Stimulated activated CD4-positive, alpha-beta T cell treated with anti-CD3 and anti-CD28 coated beads, Interleukin-4, amount 100 ng/mL, for 4 hours (primary cell): ENCODE measurements at regions not wholly inside any gene's neighbourhood (a gene's known extent, or its start where the extent isn't known, plus 50 kb on each side); places are given as distances from the start of the nearest gene placed in this dataset.
"Not testable (repeated sequence)": the region's sequence is repeated elsewhere in the genome, so short reads cannot be mapped to it uniquely, and the experiment has no call there.

Source experiments
- DNase-seq, 2 experiments: peaks; one replicate each; pipeline ENCODE4 v3.0.0-alpha.2; 2020

DNA sequence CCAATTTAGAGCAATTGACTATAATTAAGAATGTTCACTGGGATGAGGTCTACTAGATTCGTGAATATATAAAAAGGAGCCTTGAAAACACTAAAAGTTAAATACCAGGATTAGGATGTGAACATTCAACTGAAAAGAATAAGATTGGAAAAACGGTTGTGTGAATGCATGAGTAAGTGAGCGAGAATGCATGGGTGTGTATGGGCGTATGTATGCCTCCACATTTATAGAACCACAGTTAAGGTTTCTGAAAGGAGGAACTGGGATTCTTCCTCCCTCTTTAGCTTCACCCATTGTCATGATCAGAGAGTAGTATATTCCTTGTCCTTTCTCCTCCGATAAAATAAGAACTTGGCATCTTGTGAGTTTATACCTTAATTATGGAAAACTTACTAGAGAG, 151.1 kb upstream of the UBE2E3 start:
- DNase-seq = no peak

DNA sequence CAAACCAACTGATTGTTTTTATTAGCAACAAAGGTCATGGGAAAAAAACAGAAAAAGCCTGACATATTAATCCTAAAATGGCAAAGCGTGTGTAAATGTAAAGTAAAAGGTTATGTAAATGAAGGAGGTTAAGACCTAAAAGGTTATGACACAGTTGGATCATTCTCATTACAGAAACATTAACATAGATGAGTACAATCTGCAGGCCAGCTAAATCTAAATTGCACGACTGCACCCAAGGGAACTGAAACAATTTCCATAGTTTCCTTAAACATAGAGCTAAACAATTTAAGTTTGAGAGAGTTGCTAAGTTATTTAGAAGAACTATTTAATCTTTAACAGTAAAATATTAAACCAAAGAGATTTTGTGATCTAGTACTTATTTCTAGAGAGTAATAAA, 151.6 kb upstream of the UBE2E3 start:
- DNase-seq = no peak

DNA sequence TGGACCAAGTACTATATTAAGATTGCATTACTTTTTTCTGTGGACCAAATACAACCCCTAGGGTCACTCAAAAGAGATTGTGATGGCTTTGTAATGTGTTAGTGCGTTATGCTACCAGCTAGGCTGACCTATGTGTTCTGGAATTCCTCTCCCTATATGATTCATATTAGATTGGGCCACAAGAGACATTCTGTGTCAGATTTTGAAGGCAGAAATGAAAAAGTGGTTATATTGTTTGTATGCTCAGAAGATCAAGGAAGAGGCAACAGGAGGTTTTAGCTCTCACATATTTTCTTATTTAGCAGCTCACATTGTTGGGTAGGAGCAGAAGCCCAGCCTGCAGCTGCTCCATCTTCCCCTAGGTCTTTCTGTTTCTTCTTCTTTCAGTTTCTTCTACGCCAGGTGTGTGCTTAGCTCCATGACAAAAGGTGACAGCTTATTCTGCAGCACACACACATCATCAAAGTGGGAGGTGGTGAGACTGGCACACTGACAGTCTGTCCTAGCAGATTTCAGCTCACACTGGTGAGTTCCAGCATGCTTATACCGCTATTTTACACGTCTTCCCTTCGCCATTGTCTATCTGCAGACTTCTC, 156.8 kb upstream of the UBE2E3 start:
- DNase-seq = no peak

DNA sequence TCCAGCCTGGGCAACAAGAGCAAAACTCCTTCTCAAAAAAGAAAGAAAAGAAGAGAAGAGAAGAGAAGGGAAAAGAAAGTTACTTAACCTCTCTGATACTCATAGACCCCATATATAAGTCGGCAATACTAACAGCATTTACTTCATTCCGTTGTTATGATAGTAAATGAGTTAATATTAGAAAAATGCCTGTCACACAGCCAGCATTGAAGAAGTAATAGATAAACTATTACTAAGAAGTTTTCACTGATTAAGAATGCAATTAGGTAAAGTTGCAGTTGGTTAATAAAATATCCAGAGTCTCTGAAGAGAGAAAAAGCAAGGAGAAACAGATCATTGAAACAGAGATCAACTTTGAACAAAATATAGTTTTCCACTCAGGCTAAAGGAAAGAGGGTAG, 161.3 kb upstream of the UBE2E3 start:
- DNase-seq = no peak

DNA sequence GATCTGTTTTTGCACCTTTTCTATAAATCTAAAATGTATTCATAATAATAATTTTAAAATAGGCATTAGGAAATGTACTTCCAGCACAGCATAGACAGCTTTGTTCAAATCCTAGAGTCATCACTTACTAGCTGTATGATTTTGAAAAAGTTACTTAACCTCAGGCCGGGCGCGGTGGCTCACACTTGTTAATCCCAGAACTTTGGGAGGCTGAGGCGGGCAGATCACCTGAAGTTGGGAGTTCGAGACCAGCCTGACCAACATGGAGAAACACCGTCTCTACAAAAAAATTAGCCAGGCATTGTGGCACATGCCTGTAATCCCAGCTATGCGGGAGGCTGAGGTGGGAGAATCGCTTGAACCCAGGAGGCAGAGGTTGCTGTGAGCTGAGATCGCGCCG, 161.7 kb upstream of the UBE2E3 start:
- DNase-seq = not testable (repeated sequence)

DNA sequence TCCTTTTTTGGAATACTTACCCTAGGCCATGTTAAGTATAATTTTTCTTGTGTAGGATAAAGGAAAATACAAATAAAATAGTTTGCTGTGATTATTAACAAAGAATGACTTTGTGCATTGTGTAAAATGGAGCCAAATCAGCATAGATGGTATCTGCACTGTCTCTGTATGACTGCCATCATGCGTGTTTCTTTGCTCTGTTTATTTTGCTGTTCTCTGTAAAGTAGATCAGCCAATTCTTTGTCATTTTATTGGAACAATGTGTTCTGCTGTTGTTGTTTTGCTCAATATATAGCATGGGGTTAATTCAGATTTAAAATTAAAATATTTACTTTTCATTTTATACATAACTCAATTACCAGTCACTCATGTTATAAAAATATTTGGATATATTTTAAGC, 181.3 kb upstream of the UBE2E3 start:
- no peak for DNase-seq

DNA sequence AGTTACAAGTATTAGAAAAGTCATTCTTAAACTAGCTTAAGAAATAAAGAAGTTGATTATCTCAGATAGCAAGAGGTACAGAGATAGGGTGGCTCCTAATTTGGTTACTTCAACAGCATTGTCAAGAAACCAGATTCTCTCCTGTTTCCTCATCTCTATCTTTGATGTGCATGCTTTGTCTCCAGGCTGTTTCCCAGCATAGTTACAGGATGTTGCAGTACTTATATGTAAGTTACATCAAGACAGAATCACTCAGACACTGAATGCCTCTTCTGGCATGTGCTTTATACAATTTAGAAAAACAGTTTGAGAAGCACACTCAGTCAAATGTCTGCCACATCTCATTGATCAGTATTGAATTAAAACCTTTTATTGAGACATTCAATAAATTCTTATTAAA, 189.5 kb upstream of the UBE2E3 start:
- no peak for DNase-seq

DNA sequence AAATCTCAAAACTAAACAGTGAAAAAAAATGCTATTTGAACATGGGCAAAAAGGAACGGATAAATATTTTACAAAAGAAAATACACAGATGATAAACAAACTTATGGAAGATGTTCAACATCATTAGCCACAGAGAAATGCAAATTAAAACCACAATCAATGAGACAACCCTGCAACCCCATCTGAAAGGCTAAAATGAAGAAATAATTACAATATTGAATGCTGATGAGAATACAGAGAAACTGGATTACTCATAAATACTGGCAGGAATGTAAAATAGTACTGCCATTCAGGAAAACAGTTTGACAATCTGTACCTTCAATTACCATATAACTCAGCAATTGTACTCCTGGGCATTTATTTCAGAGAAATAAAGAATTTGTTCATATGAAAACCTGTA, 193.1 kb upstream of the UBE2E3 start:
- DNase-seq = no peak

DNA sequence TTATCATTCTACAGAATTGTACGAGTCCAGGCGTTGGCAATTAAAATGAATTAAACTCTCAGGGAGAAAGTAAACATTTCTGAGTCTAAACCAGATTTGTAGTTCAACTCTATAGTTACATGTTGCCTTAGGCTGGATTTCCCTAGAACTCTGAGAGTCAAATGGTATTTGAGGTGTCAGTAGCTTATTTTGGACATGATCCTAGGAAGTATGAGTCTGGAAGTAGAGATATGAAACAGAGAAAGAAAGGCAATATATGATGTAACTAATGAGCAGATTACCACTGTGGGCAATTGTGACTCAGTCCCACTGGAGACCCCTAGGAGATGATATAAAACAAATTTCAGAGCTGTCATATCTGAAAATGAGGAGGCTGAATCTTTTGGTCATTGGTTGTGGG, 199.1 kb upstream of the UBE2E3 start:
- no peak for DNase-seq

DNA sequence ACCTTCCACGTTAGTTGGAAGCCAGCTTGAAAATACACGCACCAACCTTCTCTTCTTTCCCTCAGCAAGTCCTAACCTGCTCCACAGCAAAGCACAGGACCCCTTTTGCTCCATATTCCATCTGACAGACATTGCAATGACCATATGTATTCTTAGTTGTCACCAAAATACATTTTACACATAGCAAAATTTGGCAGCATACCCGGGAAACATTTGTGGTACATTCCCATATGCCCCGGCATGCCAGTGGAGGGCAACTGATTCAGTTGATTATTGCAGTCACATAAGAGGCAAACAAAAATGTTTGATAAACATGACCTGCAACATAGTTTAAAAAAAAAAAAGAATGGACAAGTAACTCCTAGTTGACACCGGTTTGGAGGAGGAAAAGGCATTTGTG, 202.1 kb upstream of the UBE2E3 start:
- DNase-seq = no peak

DNA sequence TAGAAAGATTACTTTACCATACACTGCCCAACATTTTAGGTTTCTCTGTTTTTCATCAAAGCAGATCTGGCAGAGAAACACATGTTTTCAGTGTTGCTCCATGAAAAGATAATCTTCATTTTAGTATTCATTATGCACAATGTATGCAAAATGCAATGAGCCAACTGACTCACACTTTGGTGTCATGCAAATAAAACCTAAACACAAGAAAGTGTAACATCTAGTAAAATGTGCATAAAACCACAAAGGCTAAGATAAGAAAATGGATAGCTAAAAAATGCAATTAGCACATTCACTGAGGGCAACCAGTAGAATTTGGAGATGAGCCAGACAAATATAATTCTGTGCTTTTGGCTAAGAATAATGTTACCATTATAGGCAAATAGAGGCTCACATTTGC, 203.5 kb upstream of the UBE2E3 start:
- DNase-seq = no peak

DNA sequence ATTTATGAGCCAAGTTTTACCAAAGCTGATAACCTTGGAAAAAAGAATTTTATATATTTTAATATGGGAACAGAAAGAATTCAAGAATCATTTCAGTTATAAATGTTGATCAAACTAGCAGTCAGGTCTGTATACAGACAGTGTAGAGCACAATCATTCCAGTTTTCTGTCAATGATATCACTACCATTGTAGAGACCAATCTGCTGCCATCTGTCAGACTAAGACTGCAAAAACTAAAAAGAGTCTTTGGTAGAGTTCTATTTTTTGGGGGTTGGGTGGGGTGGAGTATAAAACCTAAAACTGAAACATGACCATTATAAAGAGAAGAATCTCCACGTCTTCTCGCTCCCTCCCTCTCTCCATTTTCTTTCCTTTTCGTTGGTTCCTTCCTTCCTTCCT, 204.7 kb upstream of the UBE2E3 start:
- DNase-seq = no peak

DNA sequence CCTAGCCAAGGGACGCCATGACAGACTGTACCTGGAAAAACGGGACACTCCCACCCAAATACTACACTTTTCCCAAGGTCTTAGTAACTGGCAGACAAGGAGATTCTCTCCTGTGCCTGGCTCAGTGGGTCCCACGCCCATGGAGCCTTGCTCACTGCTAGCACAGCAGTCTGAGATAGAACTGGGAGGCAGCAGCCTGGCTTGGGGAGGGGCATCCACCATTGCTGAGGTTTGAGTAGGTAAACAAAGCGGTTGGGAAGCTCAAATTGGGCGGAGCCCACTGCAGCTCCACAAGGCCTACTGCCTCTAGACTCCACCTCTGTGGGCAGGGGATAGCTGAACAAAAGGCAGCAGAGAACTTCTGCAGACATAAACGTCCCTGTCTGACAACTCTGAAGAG, 215.1 kb upstream of the UBE2E3 start:
- DNase-seq = not testable (repeated sequence)

DNA sequence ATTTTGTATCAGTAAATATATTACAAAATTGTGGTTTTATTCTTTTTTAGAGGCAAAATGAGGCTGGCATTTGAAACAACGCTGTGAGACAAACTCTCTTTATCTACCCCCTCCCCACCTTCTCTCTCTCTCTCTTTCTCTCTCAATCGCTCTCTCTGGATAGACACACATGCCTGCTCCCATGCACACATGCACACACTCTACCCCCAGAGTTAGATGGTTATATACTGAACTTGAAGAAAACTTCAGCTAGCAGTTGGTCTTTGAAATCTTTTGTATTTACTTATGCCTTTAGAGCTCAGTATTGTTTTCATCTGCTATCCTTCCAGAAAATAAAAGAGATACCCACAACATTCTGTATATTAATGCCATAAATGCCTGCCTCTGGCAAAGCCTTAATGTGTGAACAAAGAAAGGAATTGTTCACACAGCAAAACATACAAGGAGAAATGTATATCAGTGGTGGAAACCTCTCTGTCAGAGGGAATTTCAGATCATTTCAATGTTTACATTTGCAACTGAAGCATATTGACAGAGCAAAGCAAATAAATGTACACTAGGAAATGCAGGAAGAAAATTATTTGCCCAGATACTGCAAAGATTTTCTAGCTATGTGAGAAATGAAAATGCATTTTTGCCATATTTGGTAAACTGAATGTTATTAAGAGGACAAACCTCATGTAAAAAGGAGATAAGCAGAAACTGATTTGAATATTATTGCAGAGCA, 217.0 kb upstream of the UBE2E3 start:
- DNase-seq = no peak

DNA sequence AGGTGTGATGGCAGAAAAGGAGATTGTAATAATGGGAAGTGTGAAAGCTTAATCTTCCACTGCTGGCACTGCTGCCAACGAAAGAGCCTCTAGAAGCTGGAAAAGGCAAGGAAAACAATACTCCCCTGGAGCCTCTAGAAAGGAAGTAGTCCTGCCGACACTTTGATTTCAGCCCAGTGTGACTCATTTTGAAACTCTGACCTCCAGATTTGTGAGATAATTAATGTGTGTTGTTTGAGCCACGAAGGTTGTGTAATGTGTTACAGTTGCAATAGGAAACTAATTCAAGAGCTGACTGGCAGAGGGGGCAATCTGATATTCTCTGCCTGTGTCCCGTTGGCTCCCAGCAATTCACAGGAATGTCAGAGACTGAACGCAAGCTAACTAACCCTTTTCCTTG, 219.2 kb upstream of the UBE2E3 start:
- no peak for DNase-seq

DNA sequence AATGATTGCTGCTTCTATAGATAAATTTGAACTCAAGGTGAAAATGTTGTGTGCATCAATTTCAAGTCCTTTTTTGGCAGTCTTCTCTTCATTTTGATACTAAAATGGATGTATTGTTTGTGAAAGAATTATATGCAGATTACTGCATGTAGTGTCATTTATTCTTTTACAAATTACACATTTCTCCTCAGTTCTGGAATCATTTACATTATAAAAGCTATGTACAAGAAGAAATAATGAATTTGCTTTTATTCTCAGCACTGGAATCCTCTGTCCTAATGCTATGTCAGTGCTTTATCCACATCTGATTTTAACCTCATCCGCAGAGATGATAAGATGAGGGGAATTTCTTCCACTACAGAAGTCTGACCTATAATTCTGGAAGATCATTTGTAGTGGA, 220.8 kb upstream of the UBE2E3 start:
- DNase-seq = no peak

DNA sequence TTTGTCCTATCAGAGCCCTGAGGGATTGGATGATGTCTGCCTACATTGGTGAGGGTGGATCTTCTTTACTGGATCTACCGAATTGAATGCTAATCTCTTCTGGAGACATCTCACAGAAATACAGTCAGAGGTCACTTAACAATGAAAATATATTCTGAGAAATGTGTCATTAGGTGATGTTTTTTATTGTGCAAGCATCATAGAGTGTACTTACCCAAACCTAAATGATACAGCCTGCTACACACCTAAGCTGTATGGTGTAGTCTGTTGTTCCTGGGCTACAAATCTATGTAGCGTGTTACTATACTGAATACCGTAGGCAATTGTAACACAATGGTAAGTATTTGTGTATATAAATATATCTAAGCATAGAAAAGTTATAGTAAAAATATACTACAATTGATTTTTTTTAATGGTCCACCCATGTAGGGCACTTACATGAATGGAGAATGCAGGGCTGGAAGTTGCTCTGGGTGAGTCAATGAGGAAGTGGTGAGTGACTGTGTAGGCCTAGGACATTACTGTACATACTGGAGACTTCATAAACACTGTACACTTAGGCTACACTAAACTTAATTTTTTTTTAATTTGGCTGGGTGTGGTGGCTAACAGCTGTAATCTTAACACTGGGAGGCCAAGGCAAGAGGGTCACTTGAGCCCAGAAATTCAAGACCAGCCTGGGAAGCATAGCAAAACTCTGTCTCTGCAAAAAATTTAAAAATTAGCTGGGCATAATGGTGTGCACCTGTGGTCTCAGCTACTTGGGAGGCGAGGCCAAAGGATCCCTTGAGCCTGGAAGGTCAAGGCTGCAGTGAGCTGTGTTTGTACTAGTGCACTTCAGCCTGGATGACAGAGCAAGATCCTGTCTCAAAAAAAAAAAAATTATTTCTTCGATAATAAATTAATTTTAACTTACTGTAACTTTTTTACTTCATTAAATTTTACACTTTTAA, 226.3 kb upstream of the UBE2E3 start:
- DNase-seq = no peak

DNA sequence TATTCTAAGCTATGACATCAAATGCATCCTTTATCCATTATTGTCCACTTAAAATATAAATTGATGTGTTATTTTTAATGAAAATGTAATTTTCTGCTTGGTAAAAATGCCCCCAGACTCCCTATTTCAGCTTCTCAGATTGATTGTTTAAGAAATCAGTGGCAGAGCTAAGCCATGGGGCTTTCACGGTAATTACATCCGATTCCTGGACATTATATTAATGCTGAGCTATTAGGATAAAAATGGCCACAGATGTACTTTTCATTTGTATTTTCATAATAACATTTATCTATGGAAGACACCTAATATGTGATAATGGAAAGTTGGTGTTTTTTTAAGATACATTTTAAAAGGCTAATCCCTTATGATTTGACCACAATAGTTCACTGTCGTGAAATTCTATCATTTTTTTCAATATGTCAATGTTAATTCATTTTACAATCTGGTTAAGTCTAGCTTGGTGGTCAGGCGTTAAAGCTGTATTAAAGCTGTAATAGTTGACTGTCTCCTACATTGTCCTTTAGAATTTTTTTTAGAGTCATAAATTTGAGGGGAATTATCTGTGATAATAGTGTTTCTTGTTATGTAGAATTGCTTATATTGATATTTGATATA, 229.0 kb upstream of the UBE2E3 start:
- no peak for DNase-seq

DNA sequence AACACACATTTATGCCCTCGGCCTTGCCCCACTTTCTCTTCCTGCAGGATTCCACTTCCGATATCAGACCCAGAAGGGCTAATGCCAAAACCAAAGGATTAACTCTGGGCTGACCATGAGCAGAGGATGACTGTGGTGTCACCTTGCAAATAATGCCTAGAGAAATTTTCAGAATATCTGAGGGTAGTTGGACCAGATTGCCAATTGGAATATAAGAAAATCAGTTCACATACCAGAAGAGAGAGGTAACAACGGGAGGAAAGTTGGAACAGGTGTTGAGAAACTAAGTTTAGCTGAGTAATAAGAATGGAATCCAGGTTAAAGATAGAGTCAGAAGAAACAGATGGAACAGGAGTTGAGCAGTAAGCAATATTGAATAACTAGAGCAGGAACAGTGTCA, 232.7 kb upstream of the UBE2E3 start:
- DNase-seq = no peak

DNA sequence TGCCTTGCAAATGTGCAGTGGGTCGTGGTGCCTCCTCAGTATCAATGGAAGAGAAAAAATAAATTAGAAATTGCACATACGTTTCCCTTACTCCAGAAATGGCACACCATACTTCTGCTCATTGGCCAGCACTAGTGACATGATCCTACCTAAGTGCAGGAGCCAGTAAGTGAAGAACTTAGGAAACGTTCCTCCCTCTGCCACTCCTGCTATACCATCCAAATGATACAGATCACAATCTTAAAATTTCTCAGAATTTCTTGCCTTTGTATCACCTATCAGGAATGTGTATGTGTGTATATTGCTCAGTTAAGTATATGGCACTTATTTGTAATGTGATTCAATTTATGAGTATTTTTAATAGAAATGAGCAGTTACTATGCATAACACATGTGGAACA, 237.0 kb upstream of the UBE2E3 start:
- DNase-seq = no peak

DNA sequence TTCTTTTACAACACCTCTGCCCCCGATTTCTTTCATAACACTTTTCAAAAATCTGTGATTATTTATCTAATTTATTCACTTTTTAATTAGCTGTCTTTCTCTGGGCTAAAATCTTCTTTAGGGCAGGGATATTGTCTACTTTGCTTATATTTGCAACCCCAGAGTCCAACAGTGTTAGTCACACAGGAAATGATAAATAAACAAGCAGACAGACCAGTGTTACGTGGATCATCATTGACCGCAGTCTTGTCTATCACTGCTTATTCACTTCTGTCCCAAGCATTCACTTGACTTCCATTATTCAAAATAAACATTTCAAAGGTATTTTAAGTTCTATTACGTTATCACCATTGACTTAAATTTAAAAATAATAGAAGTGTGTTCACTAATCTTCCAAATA, 237.6 kb upstream of the UBE2E3 start:
- no peak for DNase-seq

DNA sequence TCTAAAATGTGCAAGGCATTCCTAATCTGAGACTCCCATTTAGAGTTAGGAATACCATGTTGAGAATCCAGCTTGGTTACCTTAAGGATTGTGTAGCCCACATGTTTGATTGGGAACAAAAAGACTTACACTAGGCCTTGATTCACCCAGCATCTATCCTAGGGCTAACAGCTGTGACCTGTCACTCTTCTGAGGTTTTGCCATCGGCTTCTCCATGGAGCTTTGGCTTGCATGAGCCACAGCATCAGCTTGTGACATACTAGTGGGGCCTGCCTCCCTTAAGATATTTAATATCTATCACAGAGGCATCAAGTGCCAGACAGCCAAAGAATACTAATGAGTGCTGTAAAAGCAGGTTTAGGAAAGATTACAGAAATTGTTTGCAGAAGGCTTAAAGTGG, 241.3 kb upstream of the UBE2E3 start:
- DNase-seq = no peak

DNA sequence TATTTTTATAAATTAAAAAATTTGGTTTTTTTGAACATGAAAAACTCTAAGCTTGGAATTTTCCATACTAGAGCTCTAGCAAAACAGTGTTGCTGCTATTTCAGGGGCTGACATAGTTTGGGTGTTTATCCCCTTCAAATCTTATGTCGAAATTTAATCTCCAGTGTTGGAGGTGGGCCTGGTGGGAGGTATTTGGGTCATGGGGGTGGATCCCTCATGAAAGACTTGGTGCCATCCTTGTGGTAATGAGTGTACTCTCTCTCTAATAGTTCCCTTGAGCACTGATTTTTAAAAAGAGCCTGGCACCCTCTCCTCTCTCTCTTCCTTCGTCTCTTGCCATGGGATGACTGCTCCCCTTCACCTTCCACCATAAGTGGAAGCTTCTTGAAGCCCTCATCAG, 244.6 kb upstream of the UBE2E3 start:
- DNase-seq = no peak

DNA sequence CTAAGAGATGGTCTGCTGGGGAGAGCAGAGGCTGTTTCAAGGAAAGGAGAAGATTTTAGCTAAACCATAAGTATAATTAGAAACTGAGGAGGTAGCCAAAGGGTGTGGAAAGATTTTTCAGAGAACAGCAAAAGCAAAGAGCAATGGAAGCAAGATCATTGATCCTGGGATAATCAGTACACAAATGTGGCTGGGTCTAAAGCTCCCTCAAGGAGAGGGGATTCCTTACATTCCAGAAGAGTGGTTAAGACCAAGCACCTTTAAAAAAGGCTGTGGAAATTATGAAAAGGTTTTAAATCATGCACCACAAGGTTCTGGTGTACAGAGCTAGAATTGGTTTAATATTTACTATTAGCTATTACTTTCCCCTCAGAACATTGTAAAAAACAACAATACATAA, 246.0 kb upstream of the UBE2E3 start:
- DNase-seq = no peak
